ENCODE measurements at regions not wholly inside any gene's neighbourhood (a gene's known extent, or its start where the extent isn't known, plus 50 kb on each side); places are given as distances from the start of the nearest gene placed in this dataset.

DNA sequence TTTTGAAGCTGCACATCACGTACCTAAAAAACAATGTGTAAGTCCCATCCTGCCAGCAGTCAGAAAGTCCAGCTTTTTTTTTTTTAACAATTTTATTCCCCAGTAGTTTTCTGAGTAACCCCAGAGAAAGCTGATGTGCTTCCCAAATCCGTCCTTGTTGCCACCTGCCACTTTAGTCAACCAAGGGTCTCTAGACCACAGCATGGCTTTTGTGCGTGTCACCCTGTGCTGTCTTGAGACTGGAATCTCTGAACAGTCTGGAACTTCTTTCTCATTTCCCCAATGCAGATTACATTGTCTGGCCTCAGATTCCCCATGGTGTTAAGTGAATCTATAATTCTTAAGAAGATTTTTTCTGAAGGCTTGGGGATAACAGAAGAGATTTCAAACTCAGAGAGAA is 289.2 kb upstream of the KLF12 start:
- TF ChIP-seq, protein P1, sequence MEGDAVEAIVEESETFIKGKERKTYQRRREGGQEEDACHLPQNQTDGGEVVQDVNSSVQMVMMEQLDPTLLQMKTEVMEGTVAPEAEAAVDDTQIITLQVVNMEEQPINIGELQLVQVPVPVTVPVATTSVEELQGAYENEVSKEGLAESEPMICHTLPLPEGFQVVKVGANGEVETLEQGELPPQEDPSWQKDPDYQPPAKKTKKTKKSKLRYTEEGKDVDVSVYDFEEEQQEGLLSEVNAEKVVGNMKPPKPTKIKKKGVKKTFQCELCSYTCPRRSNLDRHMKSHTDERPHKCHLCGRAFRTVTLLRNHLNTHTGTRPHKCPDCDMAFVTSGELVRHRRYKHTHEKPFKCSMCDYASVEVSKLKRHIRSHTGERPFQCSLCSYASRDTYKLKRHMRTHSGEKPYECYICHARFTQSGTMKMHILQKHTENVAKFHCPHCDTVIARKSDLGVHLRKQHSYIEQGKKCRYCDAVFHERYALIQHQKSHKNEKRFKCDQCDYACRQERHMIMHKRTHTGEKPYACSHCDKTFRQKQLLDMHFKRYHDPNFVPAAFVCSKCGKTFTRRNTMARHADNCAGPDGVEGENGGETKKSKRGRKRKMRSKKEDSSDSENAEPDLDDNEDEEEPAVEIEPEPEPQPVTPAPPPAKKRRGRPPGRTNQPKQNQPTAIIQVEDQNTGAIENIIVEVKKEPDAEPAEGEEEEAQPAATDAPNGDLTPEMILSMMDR (IDR thresholded peaks at IDR 0.05; ENCODE audit: low read depth, low read length, poor library complexity, severe bottlenecking) = no peak
- TF ChIP-seq EZH2phosphoT487 (IDR thresholded peaks at IDR 0.05; ENCODE audit: borderline replicate concordance, low read length) = no peak
